Left ventricle myocardium inferior (tissue), 1 donor: ENCODE measurements at regions not wholly inside any gene's neighbourhood (a gene's known extent, or its start where the extent isn't known, plus 50 kb on each side); places are given as distances from the start of the nearest gene placed in this dataset.
"Not testable (repeated sequence)": the region's sequence is repeated elsewhere in the genome, so short reads cannot be mapped to it uniquely, and the experiment has no call there.

Source experiments
- DNase-seq: peaks from one replicate; pipeline ENCODE4 v3.0.0-alpha.2; 2020
- H3K27ac ChIP-seq: fragments of 200-600 bp; replicated peaks from 2 replicates; pipeline ENCODE4 v1.8.0; 2021
- H3K27me3 ChIP-seq: fragments of 200-600 bp; 2 replicates; pipeline ENCODE4 v1.8.0; 2021; ENCODE audit warnings: low read depth
- H3K36me3 ChIP-seq: fragments of 200-600 bp; 2 replicates; pipeline ENCODE4 v1.8.0; 2021
- H3K4me1 ChIP-seq: fragments of 200-600 bp; 2 replicates; pipeline ENCODE4 v1.8.0; 2021
- H3K4me3 ChIP-seq: fragments of 200-600 bp; 2 replicates; pipeline ENCODE4 v1.8.0; 2021; ENCODE audit warnings: mild to moderate bottlenecking, moderate library complexity
- H3K9me3 ChIP-seq: fragments of 200-600 bp; replicated peaks from 2 replicates; pipeline ENCODE4 v1.8.0; 2021
- intact Hi-C: fragments of 100-400 bp; cut with micrococcal nuclease; formaldehyde crosslinking; loops from one replicate; pipeline ENCODE4 v1.11.0; 2022
- TF ChIP-seq, protein P1 (sequence below): fragments of 200-600 bp; IDR thresholded peaks from 2 replicates; pipeline ENCODE4 v1.8.0; 2021; ENCODE audit warnings: antibody characterized with exemption, mild to moderate bottlenecking, borderline replicate concordance
- donor health status: DM: no; HTN: yes; CAD: no; lungs with severe emphysema.

DNA sequence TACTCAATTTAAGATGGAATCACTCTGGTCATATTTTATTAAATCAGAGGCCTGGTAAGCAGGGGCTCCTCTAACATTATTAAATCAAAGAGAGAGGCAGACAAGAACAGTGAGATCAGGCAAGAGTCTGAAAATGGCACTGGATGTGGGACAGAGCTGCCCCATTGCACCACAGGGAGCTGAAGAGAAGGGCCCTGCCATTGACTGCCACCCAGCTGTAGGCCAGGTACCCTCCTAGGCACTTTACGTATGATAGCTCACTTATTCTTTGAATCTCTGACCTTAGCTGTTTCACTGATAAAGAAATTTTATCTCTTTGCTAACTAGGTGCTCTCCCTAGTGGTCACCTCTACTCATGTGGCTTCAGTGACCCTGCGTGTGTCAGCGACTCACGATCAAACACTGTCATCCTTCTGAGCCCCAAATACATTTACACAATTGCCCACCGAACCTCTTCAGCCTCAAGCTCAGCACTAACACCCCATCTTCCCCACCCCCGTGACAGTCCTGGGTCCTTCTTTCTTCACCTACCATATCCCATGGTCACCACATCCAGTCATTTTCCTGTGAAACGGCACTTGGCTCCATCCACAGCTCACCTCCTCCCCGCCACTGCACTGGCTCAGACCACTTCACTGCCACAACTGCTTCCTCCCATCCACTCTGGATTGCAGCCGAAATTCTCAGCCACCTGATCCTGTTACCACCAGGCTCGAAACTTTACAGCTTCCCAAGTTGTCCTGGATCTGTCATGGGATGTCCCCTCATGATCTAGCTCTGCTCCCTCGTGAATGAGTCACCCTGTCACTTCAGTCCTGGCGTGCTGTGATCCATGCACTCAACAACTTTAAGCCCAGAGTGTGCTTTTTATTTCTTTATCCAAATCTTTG is 97.3 kb upstream of the SYT6 start:
- intact Hi-C loops, result no loop called here
- Histone ChIP-seq H3K4me1 (peaks cover 10% of the 10 kb centered on the region), H3K27ac (no peak overlapping the region), H3K4me3 (no peak overlapping the region), H3K36me3 (no peaks in the 10 kb centered on the region), H3K9me3 (peaks cover 20% of the 10 kb centered on the region), H3K27me3 (no peaks in the 10 kb centered on the region)
- TF ChIP-seq, protein P1, sequence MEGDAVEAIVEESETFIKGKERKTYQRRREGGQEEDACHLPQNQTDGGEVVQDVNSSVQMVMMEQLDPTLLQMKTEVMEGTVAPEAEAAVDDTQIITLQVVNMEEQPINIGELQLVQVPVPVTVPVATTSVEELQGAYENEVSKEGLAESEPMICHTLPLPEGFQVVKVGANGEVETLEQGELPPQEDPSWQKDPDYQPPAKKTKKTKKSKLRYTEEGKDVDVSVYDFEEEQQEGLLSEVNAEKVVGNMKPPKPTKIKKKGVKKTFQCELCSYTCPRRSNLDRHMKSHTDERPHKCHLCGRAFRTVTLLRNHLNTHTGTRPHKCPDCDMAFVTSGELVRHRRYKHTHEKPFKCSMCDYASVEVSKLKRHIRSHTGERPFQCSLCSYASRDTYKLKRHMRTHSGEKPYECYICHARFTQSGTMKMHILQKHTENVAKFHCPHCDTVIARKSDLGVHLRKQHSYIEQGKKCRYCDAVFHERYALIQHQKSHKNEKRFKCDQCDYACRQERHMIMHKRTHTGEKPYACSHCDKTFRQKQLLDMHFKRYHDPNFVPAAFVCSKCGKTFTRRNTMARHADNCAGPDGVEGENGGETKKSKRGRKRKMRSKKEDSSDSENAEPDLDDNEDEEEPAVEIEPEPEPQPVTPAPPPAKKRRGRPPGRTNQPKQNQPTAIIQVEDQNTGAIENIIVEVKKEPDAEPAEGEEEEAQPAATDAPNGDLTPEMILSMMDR, result no peak
- DNase-seq, result peak; percentile 27

DNA sequence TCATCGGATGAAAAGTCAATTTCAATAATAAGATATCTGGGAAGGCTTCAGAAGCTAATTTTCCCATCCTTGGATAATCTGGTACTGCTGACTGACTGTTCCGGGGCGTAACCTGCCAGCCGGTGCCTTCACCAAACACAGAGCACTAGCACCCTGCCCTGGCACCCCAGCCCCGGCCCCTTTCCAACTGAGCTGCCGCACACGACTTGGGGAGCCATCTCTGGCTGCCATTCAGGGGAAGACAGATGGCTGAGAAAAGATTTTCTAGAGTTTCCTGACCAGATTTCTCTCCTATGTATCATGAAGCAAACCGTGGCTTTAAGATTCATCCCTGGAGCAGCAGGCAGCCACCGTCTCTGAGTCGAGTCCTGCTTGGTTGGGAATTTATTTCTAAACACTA is 96.0 kb upstream of the SYT6 start:
- Histone ChIP-seq H3K27ac (no peak overlapping the region), H3K4me1 (peaks cover 10% of the 10 kb centered on the region), H3K27me3 (no peaks in the 10 kb centered on the region), H3K4me3 (no peak overlapping the region), H3K9me3 (peaks cover 11% of the 10 kb centered on the region), H3K36me3 (no peaks in the 10 kb centered on the region)
- intact Hi-C loops, result no loop called here
- DNase-seq, result no peak
- TF ChIP-seq, protein P1, result no peak

DNA sequence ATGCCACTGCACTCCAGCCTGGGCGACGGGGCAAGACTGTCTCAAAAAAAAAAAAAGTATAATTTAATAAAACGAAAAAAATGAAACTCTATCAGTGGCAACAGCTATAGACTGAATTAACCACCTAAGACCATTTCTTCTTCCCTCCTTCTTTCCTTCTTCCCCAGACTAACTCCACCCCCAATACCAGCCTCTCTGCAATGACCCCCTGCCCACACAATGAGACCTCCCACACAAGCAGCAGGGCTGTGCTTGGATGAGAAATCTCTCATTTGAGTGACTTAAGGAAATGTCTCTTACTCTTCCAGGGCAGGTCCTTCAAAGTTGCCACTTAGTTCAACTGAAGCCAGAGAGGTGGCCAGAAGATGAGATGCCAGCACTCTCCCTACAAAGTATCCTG is 94.5 kb upstream of the SYT6 start:
- intact Hi-C loops, result no loop called here
- TF ChIP-seq, protein P1, result no peak
- H3K4me3 ChIP-seq, result no peak overlapping the region
- H3K4me1 ChIP-seq, result peaks cover 10% of the 10 kb centered on the region
- no peaks in the 10 kb centered on the region for H3K36me3 ChIP-seq
- no peak for DNase-seq
- H3K27me3 ChIP-seq, result no peaks in the 10 kb centered on the region
- no peak overlapping the region for H3K27ac ChIP-seq
- peaks cover 4% of the 10 kb centered on the region for H3K9me3 ChIP-seq

DNA sequence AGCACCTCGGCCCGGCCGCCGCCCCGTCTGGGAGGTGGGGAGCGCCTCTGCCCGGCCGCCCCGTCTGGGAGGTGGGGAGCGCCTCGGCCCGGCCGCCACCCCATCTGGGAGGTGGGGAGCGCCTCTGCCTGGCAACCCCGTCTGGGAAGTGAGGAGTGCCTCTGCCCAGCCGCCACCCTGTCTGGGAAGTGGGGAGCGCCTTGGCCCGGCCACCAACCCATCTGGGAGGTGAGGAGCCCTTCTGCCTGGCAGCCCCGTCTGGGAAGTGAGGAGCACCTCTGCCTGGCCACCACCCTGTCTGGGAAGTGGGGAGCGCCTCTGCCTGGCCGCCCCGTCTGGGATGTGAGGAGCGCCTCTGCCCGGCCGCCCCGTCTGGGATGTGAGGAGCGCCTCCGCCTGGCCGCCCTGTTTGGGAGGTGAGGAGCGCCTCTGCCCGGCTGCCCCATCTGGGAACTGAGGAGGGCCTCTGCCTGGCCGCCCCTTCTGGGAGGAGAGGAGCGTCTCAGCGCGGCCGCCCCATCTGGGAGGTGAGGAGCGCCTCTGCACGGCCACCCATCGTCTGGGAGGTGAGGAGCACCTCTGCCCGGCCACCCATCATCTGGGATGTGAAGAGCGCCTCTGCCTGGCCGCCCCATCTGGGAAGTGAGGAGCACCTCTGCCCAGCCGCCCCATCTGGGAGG is 89.0 kb upstream of the SYT6 start:
- H3K27ac ChIP-seq, H3K36me3 ChIP-seq, H3K4me3 ChIP-seq, intact Hi-C loops, DNase-seq, H3K27me3 ChIP-seq, H3K4me1 ChIP-seq: not testable (repeated sequence)
- peaks cover 21% of the 10 kb centered on the region for H3K9me3 ChIP-seq

DNA sequence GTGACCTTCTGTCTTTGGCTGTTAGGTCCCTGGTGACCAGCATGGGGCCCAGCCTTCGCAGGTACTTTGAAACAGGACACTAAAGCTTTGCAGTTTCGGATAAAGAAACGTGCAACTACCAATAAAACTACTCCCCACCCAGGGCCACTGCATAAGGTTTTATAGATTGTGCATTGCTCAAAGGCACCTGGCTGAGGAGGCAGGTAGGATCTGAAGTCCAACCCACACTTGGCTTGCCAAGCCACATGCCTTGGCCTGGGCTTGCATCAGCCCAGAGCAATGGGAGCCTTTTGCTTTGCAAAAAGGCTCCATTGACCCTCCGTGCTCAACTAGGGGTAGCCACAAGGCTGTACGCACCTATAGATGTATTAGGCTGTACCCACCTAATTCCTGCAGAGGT is 84.4 kb upstream of the SYT6 start:
- intact Hi-C loops, result no loop called here
- H3K9me3 ChIP-seq, result peaks cover 17% of the 10 kb centered on the region

More for the DNA sequence above, 84.4 kb upstream of the SYT6 start:
- Histone ChIP-seq H3K4me1 (peaks cover 10% of the 10 kb centered on the region), H3K4me3 (no peak overlapping the region), H3K27me3 (peaks cover 4% of the 10 kb centered on the region), H3K36me3 (no peaks in the 10 kb centered on the region), H3K27ac (no peak overlapping the region)
- TF ChIP-seq, protein P1, result no peak
- no peak for DNase-seq
